ENCODE measurements at regions not wholly inside any gene's neighbourhood (a gene's known extent, or its start where the extent isn't known, plus 50 kb on each side); places are given as distances from the start of the nearest gene placed in this dataset.

DNA sequence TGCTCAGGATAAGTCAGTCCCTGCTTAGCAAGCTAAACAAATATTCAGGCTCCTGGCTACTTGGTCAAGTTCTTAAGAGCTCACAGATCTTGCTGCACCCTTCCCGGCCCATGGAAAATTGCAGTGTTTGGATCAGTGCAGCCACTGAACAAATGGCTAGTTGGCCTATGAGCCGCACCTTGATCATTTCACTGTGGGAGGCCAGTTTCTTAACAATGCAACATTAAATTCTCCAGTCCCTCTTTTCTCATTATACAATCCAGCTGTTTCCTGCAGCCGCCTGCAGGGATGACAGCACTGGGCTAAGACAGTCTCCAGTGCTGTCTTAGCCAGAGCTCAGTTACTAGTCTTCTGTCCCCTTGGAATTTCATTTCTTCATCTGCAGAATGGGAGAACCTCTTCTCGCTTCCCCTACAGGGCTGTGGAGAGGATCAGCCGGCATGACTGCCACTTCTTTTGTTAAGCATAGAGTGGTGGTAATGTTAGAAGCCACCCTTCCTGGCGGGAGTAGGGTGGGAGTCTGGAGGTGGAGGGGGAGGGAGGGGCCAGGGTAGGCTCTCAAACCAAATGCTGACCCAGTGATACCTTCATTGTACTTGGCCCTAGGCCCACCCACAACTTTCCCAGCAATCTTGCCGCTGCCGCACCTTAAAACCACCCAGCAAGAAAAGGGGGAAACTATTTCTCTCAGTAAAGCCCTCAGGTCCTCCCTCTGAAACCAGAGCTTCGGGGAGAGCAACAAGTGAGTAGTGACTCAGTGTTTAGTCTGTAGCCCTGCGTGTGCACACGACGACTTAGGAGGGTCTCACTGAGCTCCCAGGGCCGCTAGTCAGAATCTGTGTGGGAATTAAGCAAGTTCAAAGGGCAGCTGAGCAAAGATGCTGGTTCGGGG lies 145.7 kb downstream of the NUAK1 start:
- Histone ChIP-seq H3K9ac (ENCODE audit: low read depth, low read length) (no peak overlapping the region), H3K4me1 (ENCODE audit: insufficient read depth, low read length) (0 out of 2 replicates have a peak, but pooled peaks cover 6% of the 10 kb centered on the region), H3K9me3 (ENCODE audit: insufficient read depth, low read depth, low read length) (no peaks in the 10 kb centered on the region), H3K27me3 (ENCODE audit: insufficient read depth, low read length) (no peaks in the 10 kb centered on the region), H3K27ac (ENCODE audit: low read length) (no peak overlapping the region), H3K36me3 (ENCODE audit: insufficient read depth, low read depth, low read length) (no peaks in the 10 kb centered on the region), H3K4me3 (ENCODE audit: low read length) (no peak overlapping the region)

DNA sequence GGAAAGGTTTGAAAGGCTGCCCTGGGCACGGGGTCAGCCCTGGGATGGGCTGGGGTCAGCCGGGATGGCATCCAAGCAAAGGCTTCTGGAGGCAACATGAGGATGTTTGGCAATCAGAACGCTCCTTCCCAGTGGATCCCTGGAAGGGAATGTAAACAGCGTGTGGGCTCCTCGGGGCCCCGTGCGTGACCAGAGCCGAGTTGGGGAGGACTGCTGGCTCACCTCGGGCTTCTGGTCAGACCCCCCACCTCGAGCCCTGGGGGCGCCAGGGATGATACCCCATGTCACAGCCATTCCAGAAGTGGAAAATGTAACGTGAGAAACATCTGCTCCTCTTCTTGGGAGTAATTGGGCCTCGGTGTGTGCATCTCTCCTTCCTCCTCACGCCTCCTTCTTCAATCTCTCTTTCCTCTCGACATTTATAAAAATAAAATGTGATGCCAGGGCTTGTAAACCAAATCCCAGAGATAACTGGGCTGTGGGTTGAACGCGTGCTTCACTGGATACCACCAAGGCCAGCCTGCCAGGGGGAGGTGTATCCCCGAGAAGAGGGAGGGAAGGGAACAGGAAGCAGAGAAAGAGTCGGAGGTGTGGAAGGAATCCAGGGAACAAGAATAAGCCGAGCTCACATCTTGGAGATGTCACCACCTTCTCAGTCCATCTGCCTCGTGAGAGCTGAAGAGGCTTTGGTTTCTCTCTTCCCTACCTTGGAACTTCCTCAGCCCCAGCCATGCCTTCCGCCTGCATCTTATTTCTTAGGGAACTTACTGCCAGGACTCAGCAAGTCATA lies 144.8 kb downstream of the NUAK1 start:
- Histone ChIP-seq H3K36me3 (ENCODE audit: insufficient read depth, low read depth, low read length) (no peaks in the 10 kb centered on the region), H3K27ac (ENCODE audit: low read length) (no peak overlapping the region), H3K9me3 (ENCODE audit: insufficient read depth, low read depth, low read length) (no peaks in the 10 kb centered on the region), H3K4me1 (ENCODE audit: insufficient read depth, low read length) (0 out of 2 replicates have a peak, but pooled peaks cover 6% of the 10 kb centered on the region), H3K4me3 (ENCODE audit: low read length) (no peak overlapping the region), H3K27me3 (ENCODE audit: insufficient read depth, low read length) (no peaks in the 10 kb centered on the region), H3K9ac (ENCODE audit: low read depth, low read length) (no peak overlapping the region)

DNA sequence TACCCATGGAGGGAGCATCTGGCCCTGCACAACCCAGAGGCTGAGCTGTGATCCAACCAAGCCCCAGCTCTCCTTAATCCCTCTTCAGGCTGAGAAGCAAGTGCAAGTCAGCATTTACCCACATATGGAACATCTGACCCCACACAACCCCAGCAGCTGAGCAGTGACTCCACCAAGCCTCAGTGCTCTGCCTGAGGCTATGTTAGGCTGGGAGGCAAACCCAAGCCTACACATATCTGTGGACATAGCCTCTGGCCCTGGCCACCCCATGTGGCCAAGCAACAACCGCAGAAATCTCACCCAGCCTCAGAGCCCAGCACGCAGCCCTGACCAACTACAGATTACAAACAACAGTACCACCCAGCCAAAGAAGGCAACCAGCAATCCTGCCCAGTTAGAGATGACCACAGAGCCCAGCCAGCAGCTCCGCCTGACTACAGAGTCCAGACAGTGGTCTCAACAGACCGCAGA lies 142.8 kb downstream of the NUAK1 start:
- Histone ChIP-seq H3K4me1 (ENCODE audit: insufficient read depth, low read length) (0 out of 2 replicates have a peak, but pooled peaks cover 6% of the 10 kb centered on the region), H3K36me3 (ENCODE audit: insufficient read depth, low read depth, low read length) (no peaks in the 10 kb centered on the region), H3K9me3 (ENCODE audit: insufficient read depth, low read depth, low read length) (no peaks in the 10 kb centered on the region), H3K27ac (ENCODE audit: low read length) (no peak overlapping the region), H3K27me3 (ENCODE audit: insufficient read depth, low read length) (no peaks in the 10 kb centered on the region), H3K4me3 (ENCODE audit: low read length) (no peak overlapping the region), H3K9ac (ENCODE audit: low read depth, low read length) (no peak overlapping the region)

DNA sequence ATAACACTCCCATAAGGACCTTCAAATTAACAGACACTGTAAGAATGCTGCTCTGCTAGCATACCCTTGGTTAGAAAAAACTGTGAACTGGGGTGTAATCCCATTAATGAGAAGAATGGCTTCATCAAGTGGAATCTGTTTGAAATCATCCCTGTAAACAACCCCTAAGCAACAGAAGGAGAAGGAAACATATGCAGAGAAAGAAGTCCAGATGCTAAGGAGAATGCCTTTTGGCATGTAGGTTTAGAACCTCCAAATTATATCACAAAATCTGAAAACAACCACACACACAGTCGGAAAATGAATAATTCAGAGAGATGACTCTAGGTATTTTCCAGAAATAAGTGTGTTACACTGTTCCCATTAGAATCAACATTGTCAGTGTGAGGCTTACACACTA lies 140.2 kb downstream of the NUAK1 start:
- Histone ChIP-seq H3K4me3 (ENCODE audit: low read length) (no peak overlapping the region), H3K36me3 (ENCODE audit: insufficient read depth, low read depth, low read length) (no peaks in the 10 kb centered on the region), H3K27ac (ENCODE audit: low read length) (no peak overlapping the region), H3K9me3 (ENCODE audit: insufficient read depth, low read depth, low read length) (no peaks in the 10 kb centered on the region), H3K27me3 (ENCODE audit: insufficient read depth, low read length) (no peaks in the 10 kb centered on the region), H3K4me1 (ENCODE audit: insufficient read depth, low read length) (0 out of 2 replicates have a peak, but pooled peaks cover 1% of the 10 kb centered on the region), H3K9ac (ENCODE audit: low read depth, low read length) (no peak overlapping the region)

DNA sequence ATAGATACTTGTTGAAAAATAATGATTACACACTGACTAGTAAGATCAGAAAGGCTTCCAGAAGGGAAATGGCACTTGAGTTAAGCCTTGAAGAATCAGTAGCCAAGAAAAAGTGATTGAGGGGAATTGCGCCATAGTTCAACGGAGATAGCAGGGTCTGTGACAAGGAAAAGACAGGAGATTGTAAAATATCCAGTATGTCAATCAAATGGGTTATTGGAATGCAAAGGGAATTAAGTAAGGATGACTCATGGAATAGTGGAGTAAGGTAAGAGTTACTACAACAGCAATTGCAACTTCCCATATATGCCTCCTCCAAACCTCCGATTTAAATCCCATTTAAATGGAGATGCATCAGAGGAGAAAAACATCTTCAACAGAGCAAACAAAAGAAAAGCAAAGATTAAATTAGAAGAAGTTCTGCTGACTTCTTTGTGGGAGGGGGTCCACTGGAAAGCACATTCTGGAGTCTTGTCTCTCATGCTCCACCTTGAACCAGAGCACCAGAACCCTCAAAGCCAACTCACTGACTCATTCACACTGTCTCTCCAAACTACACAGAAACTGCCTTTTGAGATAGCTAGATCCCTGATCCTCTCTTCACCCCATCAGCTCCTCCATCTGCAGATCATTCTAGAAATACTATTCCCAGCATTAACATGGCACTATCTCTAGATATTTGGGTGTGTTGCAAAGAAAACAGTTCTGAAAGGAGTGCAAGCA lies 138.2 kb downstream of the NUAK1 start:
- H3K27me3 ChIP-seq (ENCODE audit: insufficient read depth, low read length), result no peaks in the 10 kb centered on the region
- no peak overlapping the region for H3K9ac ChIP-seq (ENCODE audit: low read depth, low read length)
- H3K27ac ChIP-seq (ENCODE audit: low read length), result no peak overlapping the region
- H3K4me3 ChIP-seq (ENCODE audit: low read length), result no peak overlapping the region
- H3K4me1 ChIP-seq (ENCODE audit: insufficient read depth, low read length), result no peaks in the 10 kb centered on the region
- H3K36me3 ChIP-seq (ENCODE audit: insufficient read depth, low read depth, low read length), result no peaks in the 10 kb centered on the region
- no peaks in the 10 kb centered on the region for H3K9me3 ChIP-seq (ENCODE audit: insufficient read depth, low read depth, low read length)

DNA sequence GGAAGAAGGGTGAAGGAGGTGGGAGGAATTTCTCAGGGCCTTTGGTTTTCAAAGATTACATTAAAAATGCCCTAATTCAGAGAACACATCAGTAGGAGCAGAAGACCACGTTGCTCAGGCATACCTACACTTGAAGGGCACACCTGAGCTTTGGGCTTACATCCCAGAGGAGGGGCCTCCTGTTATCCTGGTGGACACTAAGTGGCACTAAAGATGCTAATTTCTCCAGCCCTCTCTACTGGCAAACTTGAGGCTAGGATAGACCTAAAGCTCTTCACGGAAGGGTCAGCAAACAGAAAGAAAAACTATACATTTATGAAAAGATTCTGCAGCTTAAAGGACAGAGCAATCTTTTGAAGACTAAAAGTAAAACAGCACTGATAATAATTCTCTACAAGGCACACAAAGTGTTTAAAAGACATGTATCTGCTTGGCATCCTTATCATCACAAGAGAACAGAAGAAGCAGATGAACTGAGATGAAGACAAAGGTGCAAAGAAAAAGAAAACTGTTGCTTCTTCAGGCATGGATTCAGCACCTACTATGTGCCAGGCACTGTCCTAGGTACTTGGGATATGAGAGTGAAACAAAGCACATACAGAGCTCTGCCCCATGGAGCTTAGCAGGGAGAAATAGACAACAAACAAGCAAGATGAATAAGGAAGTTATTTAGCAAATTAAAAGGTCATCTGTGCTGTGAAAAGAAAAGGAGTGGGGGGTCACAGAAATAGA lies 137.5 kb downstream of the NUAK1 start:
- no peak overlapping the region for H3K4me3 ChIP-seq (ENCODE audit: low read length)
- no peak overlapping the region for H3K9ac ChIP-seq (ENCODE audit: low read depth, low read length)
- no peaks in the 10 kb centered on the region for H3K4me1 ChIP-seq (ENCODE audit: insufficient read depth, low read length)
- no peaks in the 10 kb centered on the region for H3K27me3 ChIP-seq (ENCODE audit: insufficient read depth, low read length)
- H3K36me3 ChIP-seq (ENCODE audit: insufficient read depth, low read depth, low read length), result no peaks in the 10 kb centered on the region
- H3K9me3 ChIP-seq (ENCODE audit: insufficient read depth, low read depth, low read length), result no peaks in the 10 kb centered on the region
- H3K27ac ChIP-seq (ENCODE audit: low read length), result no peak overlapping the region

DNA sequence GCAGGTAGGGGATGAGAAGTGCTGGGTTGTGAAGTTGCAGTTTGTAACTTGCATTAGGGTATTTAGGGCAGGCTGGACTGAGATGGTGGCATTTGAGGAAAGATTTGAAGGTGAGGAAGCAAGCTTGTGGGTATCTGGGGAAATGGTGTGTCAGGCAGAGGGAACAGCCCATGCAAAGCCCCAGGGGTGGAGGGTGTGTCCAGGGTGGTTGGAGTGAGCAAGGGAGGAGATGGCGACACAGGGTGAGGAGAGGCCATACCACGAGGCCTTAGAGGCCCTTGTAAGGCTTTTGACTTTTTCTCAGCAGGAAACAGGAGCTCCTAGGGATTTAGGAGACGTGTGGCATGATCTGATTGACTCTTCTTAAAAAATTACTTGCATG lies 136.9 kb downstream of the NUAK1 start:
- Histone ChIP-seq H3K27me3 (ENCODE audit: insufficient read depth, low read length) (no peaks in the 10 kb centered on the region), H3K36me3 (ENCODE audit: insufficient read depth, low read depth, low read length) (no peaks in the 10 kb centered on the region), H3K4me1 (ENCODE audit: insufficient read depth, low read length) (no peaks in the 10 kb centered on the region), H3K4me3 (ENCODE audit: low read length) (no peak overlapping the region), H3K9ac (ENCODE audit: low read depth, low read length) (no peak overlapping the region), H3K9me3 (ENCODE audit: insufficient read depth, low read depth, low read length) (no peaks in the 10 kb centered on the region), H3K27ac (ENCODE audit: low read length) (no peak overlapping the region)

DNA sequence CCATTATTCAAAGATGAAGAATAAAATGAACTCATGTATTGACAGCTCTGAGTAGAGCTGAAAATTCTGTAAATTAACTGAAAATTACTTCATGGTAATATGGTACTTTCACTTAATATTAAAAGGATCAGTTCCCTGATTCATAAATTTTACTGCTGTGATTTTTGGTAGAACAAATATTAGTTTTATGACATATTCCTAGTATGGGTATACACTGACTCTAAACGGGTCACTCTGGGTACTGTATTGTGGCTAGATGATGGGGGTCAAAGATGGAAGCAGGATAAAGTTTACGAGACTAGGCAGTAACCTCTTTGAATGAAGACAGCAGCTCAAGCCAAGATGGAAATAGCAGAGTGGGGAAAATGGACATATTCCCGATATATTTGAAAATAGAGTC lies 135.5 kb downstream of the NUAK1 start:
- Histone ChIP-seq H3K4me1 (ENCODE audit: insufficient read depth, low read length) (no peaks in the 10 kb centered on the region), H3K36me3 (ENCODE audit: insufficient read depth, low read depth, low read length) (no peaks in the 10 kb centered on the region), H3K4me3 (ENCODE audit: low read length) (no peak overlapping the region), H3K9ac (ENCODE audit: low read depth, low read length) (no peak overlapping the region), H3K27me3 (ENCODE audit: insufficient read depth, low read length) (no peaks in the 10 kb centered on the region), H3K9me3 (ENCODE audit: insufficient read depth, low read depth, low read length) (no peaks in the 10 kb centered on the region), H3K27ac (ENCODE audit: low read length) (no peak overlapping the region)

DNA sequence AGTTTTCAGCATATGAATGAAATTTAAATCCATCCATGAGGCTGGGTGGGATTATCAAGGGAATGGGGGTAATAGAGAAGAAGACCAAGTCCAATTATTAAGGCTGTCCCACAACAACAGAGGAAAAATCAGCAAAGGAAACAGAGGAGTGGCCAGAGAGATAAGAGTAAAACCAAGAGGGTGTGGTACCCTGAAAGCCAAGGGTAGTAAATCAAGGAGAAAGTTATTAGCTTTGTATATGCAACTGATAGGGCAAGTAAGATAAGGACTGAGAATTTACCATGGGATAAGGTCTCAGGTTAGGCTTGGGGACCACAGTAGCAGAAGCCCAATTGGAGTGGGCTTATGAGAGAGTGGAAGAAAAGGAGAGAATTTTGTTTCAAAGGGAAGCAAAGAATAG lies 134.5 kb downstream of the NUAK1 start:
- no peak overlapping the region for H3K27ac ChIP-seq (ENCODE audit: low read length)
- no peak overlapping the region for H3K9ac ChIP-seq (ENCODE audit: low read depth, low read length)
- H3K36me3 ChIP-seq (ENCODE audit: insufficient read depth, low read depth, low read length), result no peaks in the 10 kb centered on the region
- no peaks in the 10 kb centered on the region for H3K9me3 ChIP-seq (ENCODE audit: insufficient read depth, low read depth, low read length)
- no peaks in the 10 kb centered on the region for H3K27me3 ChIP-seq (ENCODE audit: insufficient read depth, low read length)
- no peaks in the 10 kb centered on the region for H3K4me1 ChIP-seq (ENCODE audit: insufficient read depth, low read length)
- no peak overlapping the region for H3K4me3 ChIP-seq (ENCODE audit: low read length)

DNA sequence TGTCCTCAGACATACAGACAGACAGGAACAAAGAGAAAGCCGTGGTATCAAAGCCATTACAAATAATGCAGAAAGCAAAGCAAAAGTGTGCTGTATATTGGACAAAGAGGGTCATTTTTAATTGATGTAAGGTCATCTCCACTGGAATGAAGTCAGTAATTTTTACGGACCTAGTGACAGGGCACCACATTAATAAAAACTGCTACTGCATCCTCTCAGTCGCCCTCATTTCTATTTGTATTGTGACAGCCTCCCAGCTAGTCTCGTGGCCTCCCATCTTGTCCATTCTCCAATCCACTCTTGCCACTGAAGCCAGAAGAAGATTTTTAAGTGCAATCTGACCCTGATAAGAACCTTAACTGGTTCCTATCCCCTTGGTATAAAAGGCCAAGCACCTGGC lies 132.4 kb downstream of the NUAK1 start:
- H3K4me3 ChIP-seq (ENCODE audit: low read length), result no peak overlapping the region
- H3K4me1 ChIP-seq (ENCODE audit: insufficient read depth, low read length), result peaks cover 4% of the 10 kb centered on the region; the same call in 1 of the 2 replicates
- H3K9me3 ChIP-seq (ENCODE audit: insufficient read depth, low read depth, low read length), result no peaks in the 10 kb centered on the region
- H3K27ac ChIP-seq (ENCODE audit: low read length), result no peak overlapping the region
- H3K36me3 ChIP-seq (ENCODE audit: insufficient read depth, low read depth, low read length), result no peaks in the 10 kb centered on the region
- no peak overlapping the region for H3K9ac ChIP-seq (ENCODE audit: low read depth, low read length)
- no peaks in the 10 kb centered on the region for H3K27me3 ChIP-seq (ENCODE audit: insufficient read depth, low read length)

DNA sequence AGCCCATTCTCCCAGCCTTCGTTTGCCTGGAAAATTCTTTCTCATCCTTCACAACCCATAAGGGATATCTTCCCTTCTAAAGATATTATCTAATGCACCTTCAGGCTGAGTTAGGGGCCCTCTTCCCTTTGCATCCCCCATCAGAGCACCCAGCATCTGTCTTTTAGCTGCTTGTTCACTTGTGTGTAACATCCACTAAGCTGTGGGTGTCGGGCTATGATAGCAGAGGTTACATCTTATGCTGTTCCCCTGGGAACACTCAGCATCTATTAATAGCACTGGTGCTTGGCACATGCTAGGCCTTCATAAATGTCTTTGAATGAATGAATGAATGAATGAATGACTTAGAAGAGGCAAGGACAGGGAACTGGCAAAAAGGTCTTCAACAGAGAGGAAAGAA lies 131.8 kb downstream of the NUAK1 start:
- no peak overlapping the region for H3K4me3 ChIP-seq (ENCODE audit: low read length)
- H3K4me1 ChIP-seq (ENCODE audit: insufficient read depth, low read length), result peaks cover 4% of the 10 kb centered on the region; the same call in 1 of the 2 replicates
- no peaks in the 10 kb centered on the region for H3K36me3 ChIP-seq (ENCODE audit: insufficient read depth, low read depth, low read length)
- H3K9ac ChIP-seq (ENCODE audit: low read depth, low read length), result no peak overlapping the region
- no peaks in the 10 kb centered on the region for H3K27me3 ChIP-seq (ENCODE audit: insufficient read depth, low read length)
- H3K9me3 ChIP-seq (ENCODE audit: insufficient read depth, low read depth, low read length), result no peaks in the 10 kb centered on the region
- H3K27ac ChIP-seq (ENCODE audit: low read length), result no peak overlapping the region
